HG02610 (cell line): ENCODE measurements at regions not wholly inside any gene's neighbourhood (a gene's known extent, or its start where the extent isn't known, plus 50 kb on each side); places are given as distances from the start of the nearest gene placed in this dataset.
A peak's percentile ranks its signal among the peaks of the same experiment; 100 is the strongest.
"Not testable (repeated sequence)": the region's sequence is repeated elsewhere in the genome, so short reads cannot be mapped to it uniquely, and the experiment has no call there.

ENCODE experiments used
- ATAC-seq: cut with Tn5 transposase; IDR thresholded peaks from one replicate; pipeline ENCODE4 v1.9.1; 2021; ENCODE audit warnings: mild to moderate bottlenecking, moderate library complexity; ENCODE audit not compliant: unreplicated experiment

- ATAC-seq = no peak
Observed at GRCh38 chr13:86920961-86921360, 750.2 kb upstream of the SLITRK5 start.

GRCh38 chr13:86922936-86923335, 748.2 kb upstream of the SLITRK5 start:
- ATAC-seq = no peak

- not testable (repeated sequence) for ATAC-seq
Observed at GRCh38 chr13:86926916-86927315, 744.3 kb upstream of the SLITRK5 start.

- no peak for ATAC-seq
Observed at GRCh38 chr13:86932776-86933334, 738.3 kb upstream of the SLITRK5 start.

GRCh38 chr13:86933676-86934075, 737.5 kb upstream of the SLITRK5 start:
- no peak for ATAC-seq

- no peak for ATAC-seq
Observed at GRCh38 chr13:86937316-86937715, 733.9 kb upstream of the SLITRK5 start.

GRCh38 chr13:86945584-86945983, 725.6 kb upstream of the SLITRK5 start:
- ATAC-seq = no peak

- peak; percentile 90 for ATAC-seq
Observed at GRCh38 chr13:86946734-86947133, 724.4 kb upstream of the SLITRK5 start.

- no peak for ATAC-seq
Observed at GRCh38 chr13:86954341-86954740, 716.8 kb upstream of the SLITRK5 start.

- no peak for ATAC-seq
Observed at GRCh38 chr13:86960876-86961275, 710.3 kb upstream of the SLITRK5 start.

GRCh38 chr13:86974251-86974994, 696.7 kb upstream of the SLITRK5 start:
- ATAC-seq = no peak

GRCh38 chr13:86974995-86975328, 696.2 kb upstream of the SLITRK5 start:
- no peak for ATAC-seq

GRCh38 chr13:86976521-86977324, 694.4 kb upstream of the SLITRK5 start:
- no peak for ATAC-seq

GRCh38 chr13:86986448-86986847, 684.7 kb upstream of the SLITRK5 start:
- no peak for ATAC-seq

- ATAC-seq = no peak
Observed at GRCh38 chr13:86992251-86992650, 678.9 kb upstream of the SLITRK5 start.

GRCh38 chr13:87003265-87003664, 667.9 kb upstream of the SLITRK5 start:
- ATAC-seq = no peak

- peak; percentile 85 for ATAC-seq
Observed at GRCh38 chr13:87005511-87005910, 665.7 kb upstream of the SLITRK5 start.

GRCh38 chr13:87035526-87035925, 635.6 kb upstream of the SLITRK5 start:
- ATAC-seq = no peak

- no peak for ATAC-seq
Observed at GRCh38 chr13:87042946-87043345, 628.2 kb upstream of the SLITRK5 start.

GRCh38 chr13:87052731-87053130, 618.4 kb upstream of the SLITRK5 start:
- ATAC-seq = no peak

- no peak for ATAC-seq
Observed at GRCh38 chr13:87057807-87058520, 613.2 kb upstream of the SLITRK5 start.
